ENCODE measurements at regions not wholly inside any gene's neighbourhood (a gene's known extent, or its start where the extent isn't known, plus 50 kb on each side); places are given as distances from the start of the nearest gene placed in this dataset.
"Not testable (repeated sequence)": the region's sequence is repeated elsewhere in the genome, so short reads cannot be mapped to it uniquely, and the experiment has no call there.

GRCh38 chr4:22631167-22631566 is 61.6 kb upstream of the GBA3 start:
- not testable (repeated sequence) for DNase-seq

GRCh38 chr4:22634541-22635181 is 58.1 kb upstream of the GBA3 start:
- DNase-seq, result no peak

- DNase-seq, result not testable (repeated sequence)
Measured at GRCh38 chr4:22635182-22635549, 57.6 kb upstream of the GBA3 start.

GRCh38 chr4:22635692-22636091 is 57.0 kb upstream of the GBA3 start:
- DNase-seq, result no peak

GRCh38 chr4:22637306-22637705 is 55.4 kb upstream of the GBA3 start:
- no peak for DNase-seq
